CD14-positive monocyte (primary cell): ENCODE measurements at regions not wholly inside any gene's neighbourhood (a gene's known extent, or its start where the extent isn't known, plus 50 kb on each side); places are given as distances from the start of the nearest gene placed in this dataset.
"Not testable (repeated sequence)": the region's sequence is repeated elsewhere in the genome, so short reads cannot be mapped to it uniquely, and the experiment has no call there.

Experiments
- DNase-seq, 3 donors: peaks; one replicate each; pipeline ENCODE4 v3.0.0-alpha.2; 2011 to 2022
- H2AFZ ChIP-seq: 2 replicates; pipeline ENCODE4 v1.6.0; 2012; ENCODE audit warnings: mild to moderate bottlenecking, low read depth, low read length, inconsistent platforms; ENCODE audit not compliant: insufficient read depth, poor library complexity, severe bottlenecking
- H3K27ac ChIP-seq, 2 donors: 1 replicate in 1 of 2; 2 replicates in 1 of 2; pipeline ENCODE4 v1.5.1; 2012 to 2013; ENCODE audit warnings: low read length in 2 of 2, control low read depth in 1 of 2, inconsistent platforms in 1 of 2, low read depth in 1 of 2, mild to moderate bottlenecking in 1 of 2
- H3K27me3 ChIP-seq, 2 donors: one replicate each; pipeline versions ENCODE4 v1.6.0 to v1.6.1; 2011 to 2013; ENCODE audit warnings: low read length in 2 of 2; ENCODE audit not compliant: control insufficient read depth in 2 of 2, insufficient read depth in 2 of 2
- H3K36me3 ChIP-seq, 2 donors: replicated peaks in 1 of 2; 1 replicate in 1 of 2; 2 replicates in 1 of 2; pipeline versions ENCODE4 v1.5.1 to v1.6.1; 2012 to 2013; ENCODE audit warnings: low read length in 2 of 2, control low read depth in 1 of 2, inconsistent platforms in 1 of 2, mild to moderate bottlenecking in 1 of 2; ENCODE audit not compliant: insufficient read depth in 2 of 2, control insufficient read depth in 1 of 2
- H3K4me1 ChIP-seq, 2 donors: 1 replicate in 1 of 2; 2 replicates in 1 of 2; pipeline versions ENCODE4 v1.5.1 to v1.6.1; 2012 to 2013; ENCODE audit warnings: low read length in 2 of 2, control low read depth in 1 of 2, inconsistent platforms in 1 of 2, mild to moderate bottlenecking in 1 of 2, moderate library complexity in 1 of 2; ENCODE audit not compliant: insufficient read depth in 2 of 2, control insufficient read depth in 1 of 2
- H3K4me2 ChIP-seq: replicated peaks from 2 replicates; pipeline ENCODE3; 2012; ENCODE audit warnings: low read length, moderate library complexity, mild to moderate bottlenecking; ENCODE audit not compliant: poor library complexity, severe bottlenecking; ENCODE audit errors: extremely low read depth
- H3K4me3 ChIP-seq, 3 experiments: fragments of 200-600 bp in 1 of 3; sonication (generic) in 1 of 3; replicated peaks in 1 of 3; 1 replicate in 2 of 3; 2 replicates in 1 of 3; pipeline ENCODE4 v1.5.1; 2011 to 2013; ENCODE audit warnings: low read length in 3 of 3, mild to moderate bottlenecking in 3 of 3, control low read depth in 2 of 3, low read depth in 2 of 3, inconsistent platforms in 1 of 3, moderate library complexity in 1 of 3
- H3K79me2 ChIP-seq: 2 replicates; pipeline ENCODE4 v1.6.0; 2012; ENCODE audit warnings: mild to moderate bottlenecking, control low read depth, inconsistent platforms, low read length, moderate library complexity; ENCODE audit not compliant: insufficient read depth
- H3K9ac ChIP-seq: 2 replicates; pipeline ENCODE4 v1.6.0; 2017; ENCODE audit warnings: low read length, mild to moderate bottlenecking; ENCODE audit not compliant: insufficient read depth, poor library complexity, severe bottlenecking
- H3K9me3 ChIP-seq, 2 donors: replicated peaks in 1 of 2; 1 replicate in 1 of 2; 2 replicates in 1 of 2; pipeline versions ENCODE4 v1.5.1 to v1.6.1; 2012 to 2013; ENCODE audit warnings: low read length in 2 of 2, control low read depth in 1 of 2; ENCODE audit not compliant: control insufficient read depth in 1 of 2, insufficient read depth in 1 of 2
- H4K20me1 ChIP-seq: 2 replicates; pipeline ENCODE4 v1.6.0; 2012; ENCODE audit warnings: mild to moderate bottlenecking, low read length, control low read depth, moderate library complexity; ENCODE audit not compliant: insufficient read depth
- H3K27ac Mint-ChIP-seq, 7 donors: one replicate each; pipeline ENCODE4 v1.8.0; 2020; ENCODE audit warnings: mild to moderate bottlenecking in 7 of 7, mixed read lengths in 7 of 7, moderate library complexity in 6 of 7, inconsistent platforms in 2 of 7
- H3K27me3 Mint-ChIP-seq, 3 donors: one replicate each; pipeline ENCODE4 v1.8.0; 2021 to 2022; ENCODE audit warnings: low read depth in 3 of 3, mild to moderate bottlenecking in 3 of 3, mixed read lengths in 3 of 3, moderate library complexity in 3 of 3, inconsistent platforms in 1 of 3
- H3K36me3 Mint-ChIP-seq, 2 donors: one replicate each; pipeline ENCODE4 v1.8.0; 2020; ENCODE audit warnings: mixed read lengths in 2 of 2, inconsistent platforms in 1 of 2, mild to moderate bottlenecking in 1 of 2
- H3K4me1 Mint-ChIP-seq: one replicate; pipeline ENCODE4 v1.8.0; 2020; ENCODE audit warnings: mild to moderate bottlenecking, mixed read lengths
- H3K4me3 Mint-ChIP-seq, 2 donors: one replicate each; pipeline ENCODE4 v1.8.0; 2020; ENCODE audit warnings: mild to moderate bottlenecking in 2 of 2, mixed read lengths in 2 of 2, moderate library complexity in 1 of 2
- H3K9me3 Mint-ChIP-seq, 7 donors: one replicate each; pipeline ENCODE4 v1.8.0; 2020 to 2022; ENCODE audit warnings: mixed read lengths in 7 of 7, mild to moderate bottlenecking in 6 of 7, moderate library complexity in 6 of 7, inconsistent platforms in 2 of 7
- CTCF ChIP-seq: fragments of 200-600 bp; IDR thresholded peaks from one replicate; pipeline ENCODE4 v1.8.0; 2022; ENCODE audit warnings: antibody characterized with exemption, mild to moderate bottlenecking
- WGBS: methylation state at CpG from one replicate; pipeline ENCODE4 v1.1.5; 2013; ENCODE audit warnings: missing lambda C conversion rate; ENCODE audit not compliant: insufficient coverage; 5-methylcytosine and 5-hydroxymethylcytosine counted together
- intact Hi-C, 2 donors: fragments of 100-400 bp; cut with micrococcal nuclease; formaldehyde crosslinking; loops; one replicate each; pipeline versions ENCODE4 v1.15.0 to v1.15.1; 2023

DNA sequence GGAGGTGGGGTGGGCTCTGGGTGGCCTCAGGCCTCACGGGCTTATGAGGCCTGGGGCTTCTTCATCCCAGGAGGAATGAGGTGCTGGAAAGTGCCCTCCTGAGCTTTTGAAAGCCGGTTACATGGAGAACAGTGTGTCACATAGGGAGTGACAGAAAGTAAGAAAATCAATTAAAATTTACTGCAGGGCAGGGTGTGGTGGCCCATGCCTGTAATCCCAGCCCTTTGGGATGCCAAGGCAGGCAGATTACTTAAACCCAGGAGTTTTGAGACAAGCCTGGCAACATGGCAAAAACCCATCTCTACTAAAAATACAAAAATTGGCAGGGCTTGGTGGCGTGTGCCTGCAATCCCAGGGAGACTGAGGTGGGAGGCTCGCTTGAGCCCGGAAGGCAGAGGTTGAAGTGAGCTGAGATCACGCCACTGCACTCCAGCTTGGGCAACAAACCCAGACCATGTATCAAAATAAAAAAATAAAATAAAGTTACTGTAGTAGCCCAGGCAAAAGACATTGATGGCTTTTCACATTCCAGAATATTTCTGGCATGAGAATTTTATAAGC is 125.8 kb upstream of the DAPK1 start:
- intact Hi-C loops: no loop called here
- WGBS: 92% methylated on average over 1 of the region's 6 CpGs
- no peak overlapping the region for H3K4me3 Mint-ChIP-seq
- Histone ChIP-seq H3K27me3 (no peaks in the 10 kb centered on the region), H3K36me3 (no peaks in the 10 kb centered on the region), H4K20me1 (no peaks in the 10 kb centered on the region), H3K9me3 (no peaks in the 10 kb centered on the region), H3K4me2 (no peak overlapping the region), H2AFZ (no peak overlapping the region), H3K4me3 (no peak overlapping the region), H3K9ac (no peak overlapping the region), H3K79me2 (no peaks in the 10 kb centered on the region), H3K4me1 (no peaks in the 10 kb centered on the region), H3K27ac (no peak overlapping the region)
- peaks cover 0 to 9% (median 4%) of the 10 kb centered on the region in 7 donors for H3K9me3 Mint-ChIP-seq
- H3K4me1 Mint-ChIP-seq: peaks cover 3% of the 10 kb centered on the region
- no peak for DNase-seq
- H3K27me3 Mint-ChIP-seq: peaks cover 3 to 8% (median 5%) of the 10 kb centered on the region in 3 donors
- H3K36me3 Mint-ChIP-seq: no peaks in the 10 kb centered on the region
- no peak overlapping the region for H3K27ac Mint-ChIP-seq
- TF ChIP-seq CTCF: no peak

DNA sequence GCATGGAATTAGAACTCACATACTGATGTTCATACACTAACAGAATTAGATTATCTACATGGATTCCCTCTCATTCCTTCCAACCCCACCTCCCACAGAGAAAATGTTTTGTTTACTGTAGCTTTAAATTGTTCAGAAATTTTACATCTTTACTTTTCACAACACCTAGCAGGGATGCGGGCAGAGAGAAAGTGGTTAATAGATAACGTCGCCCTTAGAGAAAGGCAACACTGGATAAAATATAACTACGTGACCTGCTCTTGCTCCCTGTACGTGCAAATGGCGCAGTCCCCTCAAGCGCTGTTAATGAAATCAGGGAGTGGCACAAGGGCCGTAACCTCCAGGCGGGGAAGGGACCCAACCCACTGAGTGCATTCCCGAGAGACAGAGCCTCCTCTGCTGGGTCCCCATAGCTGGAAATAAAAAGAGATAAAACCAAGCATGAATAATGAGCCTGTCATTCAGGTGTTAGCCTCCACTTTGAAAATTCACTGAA is 125.3 kb upstream of the DAPK1 start:
- Histone ChIP-seq H4K20me1 (no peaks in the 10 kb centered on the region), H3K36me3 (no peaks in the 10 kb centered on the region), H3K4me2 (no peak overlapping the region), H3K27me3 (no peaks in the 10 kb centered on the region), H3K4me3 (no peak overlapping the region), H3K9ac (no peak overlapping the region), H3K27ac (no peak overlapping the region), H3K4me1 (no peaks in the 10 kb centered on the region), H2AFZ (no peak overlapping the region), H3K79me2 (no peaks in the 10 kb centered on the region), H3K9me3 (no peaks in the 10 kb centered on the region)
- Mint-ChIP-seq H3K36me3 (no peaks in the 10 kb centered on the region), H3K27me3 (peaks cover under 1 to 8% (median 5%) of the 10 kb centered on the region in 3 donors), H3K4me1 (peaks cover 3% of the 10 kb centered on the region), H3K9me3 (peaks cover 0 to 6% (median 2%) of the 10 kb centered on the region in 7 donors), H3K4me3 (no peak overlapping the region), H3K27ac (no peak overlapping the region)
- intact Hi-C loops: no loop called here
- 95% methylated on average over 8 of the region's 10 CpGs for WGBS
- TF ChIP-seq CTCF: no peak
- no peak for DNase-seq

- H3K36me3 ChIP-seq, H3K27me3 Mint-ChIP-seq, H3K4me2 ChIP-seq, H3K4me3 ChIP-seq, H3K79me2 ChIP-seq, H4K20me1 ChIP-seq, H3K36me3 Mint-ChIP-seq, H3K9me3 ChIP-seq, H3K9ac ChIP-seq, H3K4me3 Mint-ChIP-seq, intact Hi-C loops, H3K27ac ChIP-seq, H2AFZ ChIP-seq, H3K9me3 Mint-ChIP-seq, H3K27ac Mint-ChIP-seq, H3K4me1 Mint-ChIP-seq, H3K4me1 ChIP-seq, H3K27me3 ChIP-seq: not testable (repeated sequence)
- DNase-seq: peak; percentile 2 to 36 (median 14)
- WGBS: 83% methylated on average over 7 of the region's 10 CpGs
Measured at GRCh38 chr9:87374023-87374919, 123.4 kb upstream of the DAPK1 start.
